Stimulated activated CD4-positive, alpha-beta T cell treated with anti-CD3 and anti-CD28 coated beads, Interleukin-2, amount 100 ng/mL, for 24 hours (primary cell): ENCODE measurements at regions not wholly inside any gene's neighbourhood (a gene's known extent, or its start where the extent isn't known, plus 50 kb on each side); places are given as distances from the start of the nearest gene placed in this dataset.
A peak's percentile ranks its signal among the peaks of the same experiment; 100 is the strongest.

Experiments
- DNase-seq, 2 donors: peaks; one replicate each; pipeline ENCODE4 v3.0.0-alpha.2; 2020

GRCh38 chr6:166106076-166106686 is 61.5 kb downstream of the TBXT start:
- peak; percentile 73 to 83 for DNase-seq

- DNase-seq: peak in 1 of 2 donors; percentile 8
Measured at GRCh38 chr6:166105341-166106075, 62.1 kb downstream of the TBXT start.

DNA sequence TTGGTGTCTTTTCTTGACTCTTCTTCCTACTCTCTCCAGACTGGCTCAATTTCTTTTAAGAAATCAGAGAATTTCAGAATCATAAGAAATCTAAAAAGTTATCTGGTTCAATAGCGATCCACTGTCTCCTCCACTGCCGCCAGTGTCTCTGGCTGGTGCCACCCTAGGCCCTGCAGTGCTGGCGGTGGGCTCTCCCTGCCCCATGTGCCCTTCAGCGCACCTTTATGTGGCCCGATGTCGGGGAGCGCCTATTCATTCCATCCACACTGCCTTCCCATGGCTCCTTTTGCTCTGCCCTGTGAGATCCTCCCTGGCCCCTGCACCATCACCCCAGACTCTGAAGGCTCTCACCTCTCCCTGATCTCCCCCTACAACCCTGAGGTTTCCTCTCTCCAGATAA is 62.8 kb downstream of the TBXT start:
- DNase-seq: no peak

GRCh38 chr6:166104107-166104506 is 63.5 kb downstream of the TBXT start:
- DNase-seq: no peak

DNA sequence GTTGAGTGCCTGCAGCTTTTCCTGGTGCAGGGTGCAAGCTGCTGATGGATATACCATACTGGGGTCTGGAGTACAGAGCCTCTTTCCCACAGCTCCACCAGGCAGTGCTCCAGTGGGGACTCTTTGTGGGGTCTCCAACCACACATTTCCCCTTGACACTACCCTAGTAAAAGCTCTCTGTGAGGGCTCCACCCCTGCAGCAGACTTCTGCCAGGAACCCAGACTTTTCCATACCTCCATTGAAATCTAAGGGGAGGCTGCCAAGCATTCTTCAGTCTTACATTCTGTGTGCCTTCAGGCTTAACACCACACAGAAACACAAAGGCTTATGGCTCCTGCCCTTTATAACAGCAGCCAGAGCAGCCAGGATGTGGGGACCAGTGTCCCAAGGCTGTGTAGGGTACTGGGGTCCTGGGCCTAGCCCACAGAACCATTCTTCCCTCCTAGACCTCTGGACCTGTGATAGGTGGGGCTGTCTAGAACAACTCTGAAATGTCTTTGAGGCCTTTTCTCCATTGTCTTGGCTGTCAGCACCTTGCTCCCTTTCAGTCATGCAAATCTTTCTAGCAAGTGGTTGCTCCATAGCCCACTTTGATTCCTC is 65.7 kb downstream of the TBXT start:
- no peak for DNase-seq

GRCh38 chr6:166097914-166098522 is 69.6 kb downstream of the TBXT start:
- DNase-seq: peak; percentile 66 to 73

- DNase-seq: no peak
Measured at GRCh38 chr6:166087852-166088251, 79.8 kb downstream of the TBXT start.

GRCh38 chr6:166087246-166087645 is 80.4 kb downstream of the TBXT start:
- no peak for DNase-seq

GRCh38 chr6:166085500-166085899 is 82.2 kb downstream of the TBXT start:
- DNase-seq: no peak

GRCh38 chr6:166084951-166085350 is 82.7 kb downstream of the TBXT start:
- DNase-seq: no peak

GRCh38 chr6:166079841-166080240 is 87.8 kb downstream of the TBXT start:
- no peak for DNase-seq

DNA sequence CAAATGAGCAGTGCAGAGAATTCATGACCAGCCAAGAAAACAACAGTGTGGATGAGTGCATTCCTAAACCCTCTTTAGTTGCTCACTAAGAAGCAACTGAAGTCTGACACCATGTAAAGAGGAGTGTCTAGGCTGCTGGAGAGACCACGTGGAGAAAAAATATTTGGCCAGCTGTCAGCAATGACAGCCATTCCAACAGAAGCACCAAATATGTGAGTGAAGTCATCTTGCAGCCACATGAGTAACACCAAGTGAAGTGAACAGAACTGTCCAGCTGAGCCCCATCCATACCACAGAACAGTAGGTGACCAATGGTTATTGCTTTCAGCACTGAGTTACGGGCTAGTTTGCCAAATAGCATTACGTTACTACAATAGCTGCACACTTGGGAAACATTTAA is 89.4 kb downstream of the TBXT start:
- no peak for DNase-seq

GRCh38 chr6:166076625-166077024 is 91.0 kb downstream of the TBXT start:
- no peak for DNase-seq

DNA sequence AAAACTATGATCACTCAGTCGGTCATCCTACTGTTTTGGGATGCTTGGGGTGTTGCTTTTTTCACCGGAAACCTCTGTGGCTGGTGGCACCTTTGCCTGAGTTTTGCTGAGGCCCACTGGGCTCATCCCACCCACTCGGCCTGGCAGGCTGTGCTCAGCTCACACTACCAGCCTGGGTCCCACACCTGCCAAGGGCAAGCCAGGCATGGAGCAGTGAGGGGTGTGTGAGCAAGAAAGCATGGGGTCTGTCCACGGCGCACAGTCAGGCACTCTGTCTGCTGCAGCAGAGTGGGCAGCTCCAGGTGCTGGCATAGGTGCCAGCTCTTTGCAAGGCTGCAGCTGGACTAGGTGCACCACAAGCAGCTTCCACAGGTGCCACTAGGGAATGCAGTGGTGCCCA is 91.7 kb downstream of the TBXT start:
- no peak for DNase-seq

- DNase-seq: no peak
Measured at GRCh38 chr6:166075186-166075585, 92.5 kb downstream of the TBXT start.

DNA sequence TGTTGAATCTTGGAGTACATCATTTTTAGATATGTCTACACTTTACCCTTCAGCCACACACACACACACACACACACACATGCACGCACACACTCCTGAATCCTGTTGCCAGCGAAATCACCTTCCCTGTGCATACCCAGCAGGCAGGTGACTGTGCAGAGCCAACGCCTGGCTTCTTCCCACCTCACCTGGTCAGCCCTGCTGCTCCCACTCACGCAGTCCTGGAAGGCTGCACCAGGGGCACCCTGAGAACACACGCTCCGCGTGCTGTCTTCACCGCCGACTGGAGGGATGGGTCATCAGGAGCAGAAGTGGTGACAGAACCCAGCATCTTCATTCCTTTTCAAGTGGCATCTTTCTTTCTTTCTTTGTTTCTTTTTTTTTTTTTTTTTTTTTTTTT is 94.6 kb downstream of the TBXT start:
- DNase-seq: no peak

- DNase-seq: no peak
Measured at GRCh38 chr6:166068768-166069167, 98.9 kb downstream of the TBXT start.

DNA sequence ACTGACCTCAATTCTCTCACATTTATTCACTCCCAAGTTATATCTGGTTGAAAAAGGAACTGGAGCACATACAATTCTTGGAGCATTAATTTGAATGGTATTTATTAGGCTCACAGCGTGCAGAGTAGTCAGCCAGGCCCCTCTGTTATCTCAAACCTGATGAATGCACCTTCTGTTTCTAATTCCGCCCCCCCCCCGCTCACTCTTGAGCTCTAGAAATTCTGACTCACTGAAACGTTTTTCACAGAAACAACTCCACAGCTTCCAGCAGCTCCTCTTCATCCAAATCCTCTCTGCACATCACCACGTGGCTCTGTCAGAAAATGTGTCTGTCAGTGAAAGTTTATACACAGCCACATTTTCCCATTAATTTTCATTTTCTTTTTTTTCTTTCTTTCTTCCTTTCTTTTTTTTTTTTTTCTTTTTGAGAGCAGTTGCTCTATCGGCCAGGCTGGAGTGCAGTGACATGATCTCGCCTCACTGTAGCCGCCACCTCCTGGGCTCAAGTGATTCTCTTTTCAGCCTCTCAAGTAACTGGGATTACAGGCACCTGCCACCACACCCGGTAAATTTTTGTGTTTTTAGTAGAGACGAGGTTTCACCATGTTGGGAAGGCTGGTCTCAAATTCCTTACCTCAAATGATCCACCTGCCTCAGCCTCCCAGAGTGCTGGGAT is 109.4 kb downstream of the TBXT start:
- DNase-seq: no peak

- DNase-seq: no peak
Measured at GRCh38 chr6:166057431-166057830, 110.2 kb downstream of the TBXT start.

- no peak for DNase-seq
Measured at GRCh38 chr6:166056637-166057036, 111.0 kb downstream of the TBXT start.

GRCh38 chr6:166055801-166056200 is 111.8 kb downstream of the TBXT start:
- no peak for DNase-seq

DNA sequence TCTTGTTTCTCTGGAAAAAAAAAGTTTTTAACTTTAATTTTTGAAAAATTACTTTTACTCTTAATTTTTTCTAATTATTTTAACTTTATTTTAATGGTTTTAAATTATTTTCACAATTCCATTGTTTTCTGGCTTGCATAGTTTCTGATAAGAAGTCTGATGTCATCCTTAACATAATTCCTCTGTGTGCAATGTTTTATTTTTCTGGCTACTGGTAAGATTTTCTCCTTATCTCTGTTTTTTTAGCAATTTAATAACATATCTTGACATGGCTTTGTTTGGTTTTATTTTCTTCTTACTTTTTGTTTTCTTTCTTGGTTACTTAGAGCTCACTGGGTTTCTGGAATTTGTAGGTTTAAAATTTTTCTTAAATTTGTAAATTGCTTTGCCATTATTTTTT is 114.8 kb downstream of the TBXT start:
- no peak for DNase-seq

- no peak for DNase-seq
Measured at GRCh38 chr6:166050559-166050958, 117.1 kb downstream of the TBXT start.
